ENCODE measurements at regions not wholly inside any gene's neighbourhood (a gene's known extent, or its start where the extent isn't known, plus 50 kb on each side); places are given as distances from the start of the nearest gene placed in this dataset.
"Not testable (repeated sequence)": the region's sequence is repeated elsewhere in the genome, so short reads cannot be mapped to it uniquely, and the experiment has no call there.

- DNase-seq: no peak
Measured at GRCh38 chr12:13552830-13553229, 356.3 kb downstream of the EMP1 start.

GRCh38 chr12:13547283-13547682 lies 350.8 kb downstream of the EMP1 start:
- DNase-seq: no peak

DNA sequence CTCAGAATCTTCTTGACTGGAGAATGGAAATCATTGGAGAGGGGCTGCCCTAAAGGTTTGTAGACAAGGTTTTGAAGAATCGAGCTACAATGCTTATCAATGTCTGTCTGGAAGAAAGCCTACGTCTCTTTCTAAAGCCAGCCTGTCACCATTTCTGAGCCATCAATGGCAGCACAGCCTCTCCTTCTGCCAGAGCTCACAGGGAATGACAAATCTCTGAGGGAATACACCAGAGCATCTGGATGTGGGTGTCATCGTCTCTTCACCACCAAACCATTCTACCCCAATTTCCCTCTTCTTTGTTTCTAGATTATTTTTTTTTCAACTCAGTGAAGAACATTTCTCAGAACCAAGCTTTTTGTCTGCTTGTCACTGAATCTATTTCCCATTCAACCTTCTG lies 349.7 kb downstream of the EMP1 start:
- DNase-seq: no peak

GRCh38 chr12:13539051-13539450 lies 342.5 kb downstream of the EMP1 start:
- DNase-seq: no peak

- no peak for DNase-seq
Measured at GRCh38 chr12:13538136-13538535, 341.6 kb downstream of the EMP1 start.

DNA sequence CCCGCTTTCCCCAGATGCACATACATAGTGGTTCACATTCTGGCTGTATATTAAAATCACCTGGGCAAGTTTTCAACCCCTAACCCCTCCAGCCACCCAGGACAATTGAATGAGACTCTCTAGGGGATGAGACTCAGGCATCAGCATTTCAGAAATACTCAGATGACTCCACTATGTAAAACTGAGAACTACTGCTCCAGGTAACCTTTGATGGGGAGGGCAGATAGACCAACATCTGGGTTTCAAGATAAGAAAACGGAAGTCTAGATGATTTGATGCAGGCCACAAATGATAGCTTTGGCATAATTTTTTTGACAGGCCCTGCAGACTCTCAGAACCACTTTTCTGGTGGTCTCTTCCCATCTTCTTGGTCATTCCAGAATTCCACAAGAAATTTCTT lies 341.1 kb downstream of the EMP1 start:
- peak; percentile 1 for DNase-seq

DNA sequence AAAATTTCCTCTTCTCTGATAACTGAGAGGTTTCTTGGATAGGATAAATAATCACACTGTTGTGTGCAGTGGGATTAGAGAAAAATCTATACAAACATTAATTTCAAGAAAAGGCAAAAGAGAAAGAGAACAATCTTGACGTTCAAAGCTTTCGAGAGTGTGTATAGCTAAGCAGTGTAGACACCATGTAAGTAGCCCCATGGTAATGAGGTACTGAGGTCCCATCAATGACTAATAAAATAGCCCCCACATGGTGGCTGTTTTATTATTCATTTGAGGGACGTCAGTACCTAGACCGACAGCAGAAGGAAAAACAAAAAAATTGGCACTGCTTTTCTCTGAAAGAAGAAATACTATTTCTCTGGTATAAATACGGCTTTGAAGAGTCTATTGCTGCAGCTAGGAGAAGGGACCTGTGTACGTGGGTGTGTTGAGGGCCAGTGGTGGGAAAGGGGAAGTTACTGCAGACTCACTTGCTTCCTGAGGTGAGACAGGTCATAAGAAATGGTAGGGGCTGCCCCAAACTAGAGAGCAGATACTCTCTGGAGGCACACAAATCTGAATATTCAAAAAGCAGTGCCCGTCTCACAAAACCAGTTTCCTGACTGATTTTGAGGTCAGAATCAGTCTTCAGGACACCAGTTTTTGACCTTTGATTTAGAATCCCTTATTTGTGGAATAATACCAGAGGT lies 339.8 kb downstream of the EMP1 start:
- DNase-seq: peak; percentile 6

DNA sequence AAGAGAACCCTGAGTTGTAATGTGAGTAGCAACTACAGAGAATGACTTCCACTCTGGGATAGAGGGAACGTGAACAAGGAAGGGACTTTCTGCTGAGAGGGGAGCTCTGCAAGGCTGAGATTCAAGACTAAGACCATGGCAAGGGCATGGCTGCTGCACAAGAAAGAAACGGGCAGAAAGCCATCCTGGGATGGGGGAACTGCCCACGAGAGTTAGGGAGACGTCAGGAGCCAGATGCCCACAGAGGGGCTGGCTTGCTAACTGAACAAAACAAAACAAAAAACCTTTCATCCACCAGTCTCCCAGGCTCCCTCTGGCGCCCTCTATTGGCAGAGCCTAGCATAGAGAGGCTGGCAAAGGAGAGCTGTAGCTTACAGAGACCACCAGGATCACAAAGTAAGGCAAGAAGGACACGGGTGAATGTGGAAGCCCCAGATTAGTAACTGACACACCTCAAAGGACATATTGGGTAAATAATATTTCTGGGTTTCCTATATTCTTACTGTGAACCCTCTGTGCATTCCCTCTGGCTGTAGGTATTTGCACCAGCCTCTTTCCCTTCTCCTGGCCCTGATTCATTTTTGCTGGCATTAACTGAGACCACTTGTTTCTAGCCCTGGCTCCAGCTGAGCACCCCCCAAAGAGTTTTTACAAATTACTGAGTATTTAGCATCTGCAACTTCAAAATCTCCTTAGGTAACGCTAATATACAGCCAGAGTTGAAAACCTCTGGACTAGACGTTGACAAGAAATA lies 338.3 kb downstream of the EMP1 start:
- DNase-seq: peak; percentile 75

GRCh38 chr12:13534242-13534641 lies 337.7 kb downstream of the EMP1 start:
- DNase-seq: no peak

- DNase-seq: no peak
Measured at GRCh38 chr12:13530966-13531365, 334.4 kb downstream of the EMP1 start.

DNA sequence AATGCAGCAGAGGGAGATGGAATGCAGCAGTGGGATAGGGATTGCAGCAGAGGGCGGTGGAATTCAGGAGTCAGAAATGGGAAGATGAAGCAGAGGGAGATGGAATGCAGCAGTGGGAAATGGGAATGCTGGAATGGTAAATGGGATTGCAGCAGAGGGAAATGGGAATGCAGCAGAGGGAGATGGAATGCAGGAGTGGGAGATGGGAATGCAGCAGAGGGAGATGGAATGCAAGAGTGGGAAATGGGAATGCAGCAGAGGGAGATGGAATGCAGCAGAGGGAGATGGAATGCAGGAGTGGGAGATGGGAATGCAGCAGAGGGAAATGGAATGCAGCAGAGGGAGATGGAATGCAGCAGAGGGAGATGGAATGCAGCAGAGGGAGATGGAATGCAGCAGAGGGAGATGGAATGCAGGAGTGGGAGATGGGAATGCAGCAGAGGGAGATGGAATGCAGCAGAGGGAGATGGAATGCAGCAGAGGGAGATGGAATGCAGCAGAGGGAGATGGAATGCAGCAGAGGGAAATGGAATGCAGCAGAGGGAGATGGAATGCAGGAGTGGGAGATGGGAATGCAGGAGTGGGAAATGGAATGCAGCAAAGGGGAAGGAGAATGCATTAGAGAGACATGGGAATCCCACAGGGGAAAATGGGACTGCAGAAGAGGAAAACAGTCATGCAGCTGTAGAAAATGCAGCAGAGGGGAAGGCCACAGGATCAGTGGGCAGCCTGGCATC lies 329.8 kb downstream of the EMP1 start:
- DNase-seq: not testable (repeated sequence)

- DNase-seq: no peak
Measured at GRCh38 chr12:13523536-13524307, 327.2 kb downstream of the EMP1 start.

GRCh38 chr12:13518034-13518433 lies 321.5 kb downstream of the EMP1 start:
- DNase-seq: not testable (repeated sequence)

DNA sequence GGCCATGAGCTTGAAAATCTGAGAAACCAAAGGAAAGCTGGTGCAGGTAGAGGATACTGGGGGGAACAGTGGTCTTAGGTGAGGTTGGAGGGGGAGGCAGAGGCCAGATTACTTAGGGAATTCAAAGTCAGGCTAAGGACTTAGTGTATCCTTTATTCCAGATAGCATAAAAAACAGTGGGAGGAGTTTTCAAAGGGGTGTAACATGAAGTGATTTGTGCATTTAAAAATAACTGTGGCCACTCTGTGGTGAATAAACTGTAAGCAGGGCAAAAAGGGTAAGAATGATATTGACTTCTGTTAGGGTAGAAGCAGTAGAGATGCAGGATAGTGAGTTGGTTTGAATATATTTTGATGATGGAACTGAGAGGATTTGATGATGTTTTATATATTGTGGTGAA lies 313.2 kb downstream of the EMP1 start:
- no peak for DNase-seq

- no peak for DNase-seq
Measured at GRCh38 chr12:13505636-13506035, 309.1 kb downstream of the EMP1 start.

DNA sequence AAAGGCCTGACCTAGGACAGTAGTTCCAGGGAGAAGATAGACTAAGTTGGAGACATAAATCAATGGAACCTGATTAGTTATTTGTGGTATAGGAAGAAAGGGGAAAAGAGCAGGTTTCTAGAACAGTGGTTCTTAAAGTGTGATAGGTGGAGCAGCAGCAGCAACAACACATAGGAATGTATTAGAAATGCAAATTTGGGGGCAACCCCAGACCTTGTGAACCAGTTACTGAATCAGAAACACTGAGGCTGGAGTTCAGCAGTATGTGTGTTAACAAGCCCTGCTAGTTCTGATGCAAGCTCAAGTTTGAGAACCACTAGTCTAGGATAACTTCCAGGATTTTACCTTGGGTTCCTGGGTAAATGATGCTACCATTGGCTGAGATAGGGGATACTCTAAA lies 308.7 kb downstream of the EMP1 start:
- DNase-seq: no peak

- no peak for DNase-seq
Measured at GRCh38 chr12:13504736-13505135, 308.2 kb downstream of the EMP1 start.

- DNase-seq: no peak
Measured at GRCh38 chr12:13504074-13504473, 307.5 kb downstream of the EMP1 start.

DNA sequence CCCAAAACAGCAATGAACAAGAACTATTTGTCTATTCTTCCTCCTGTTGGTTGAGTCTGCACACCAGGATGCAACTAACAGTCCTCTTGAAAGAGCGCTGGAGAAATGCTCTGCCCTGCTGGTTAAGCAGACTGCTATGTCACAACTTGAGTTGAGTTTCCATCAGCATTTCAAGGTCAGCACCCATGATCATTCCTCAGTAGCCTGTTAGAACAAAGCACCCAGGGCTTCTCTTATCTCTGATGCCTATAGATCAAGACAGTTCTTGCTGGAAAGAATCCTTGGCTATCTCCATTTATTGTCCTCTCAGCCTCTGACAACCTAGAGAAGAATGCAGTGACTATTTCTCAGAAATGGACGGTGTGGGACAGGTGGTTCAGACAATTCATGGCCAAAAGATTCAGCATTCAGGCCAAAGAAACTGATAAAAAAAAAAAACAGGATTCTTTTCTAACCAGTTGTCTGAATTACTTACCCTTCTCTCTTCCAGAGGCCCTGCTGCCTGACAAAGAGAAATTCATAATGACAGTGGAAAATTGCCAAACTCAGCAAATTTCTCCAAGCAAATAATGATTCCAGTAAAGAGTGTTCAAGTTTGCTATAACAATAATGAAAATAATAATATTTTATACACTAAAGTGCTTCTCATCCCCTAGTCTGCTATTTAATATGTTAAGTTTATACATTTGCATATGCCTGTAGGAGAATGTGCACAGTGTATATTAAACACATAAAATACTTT lies 306.7 kb downstream of the EMP1 start:
- no peak for DNase-seq

GRCh38 chr12:13499008-13499407 lies 302.5 kb downstream of the EMP1 start:
- no peak for DNase-seq

DNA sequence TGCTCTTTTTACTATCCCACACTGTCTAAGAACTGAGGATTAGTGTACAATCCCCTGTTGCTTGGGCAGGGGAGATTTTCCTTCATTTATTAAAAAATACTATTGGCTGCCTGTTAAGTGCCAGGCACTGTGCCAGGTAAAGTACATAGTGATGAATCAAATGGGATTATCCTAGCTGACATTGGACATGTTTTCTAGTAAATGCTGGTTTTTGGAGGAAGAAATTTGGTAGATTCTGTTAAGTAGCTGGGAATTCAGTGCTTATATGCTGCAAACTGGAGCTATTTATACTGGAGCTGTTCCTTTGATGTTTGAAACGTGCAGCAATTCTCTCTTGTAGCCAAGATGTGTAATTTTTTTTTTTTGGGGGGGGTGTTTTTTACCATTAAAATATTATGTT lies 299.6 kb downstream of the EMP1 start:
- no peak for DNase-seq

DNA sequence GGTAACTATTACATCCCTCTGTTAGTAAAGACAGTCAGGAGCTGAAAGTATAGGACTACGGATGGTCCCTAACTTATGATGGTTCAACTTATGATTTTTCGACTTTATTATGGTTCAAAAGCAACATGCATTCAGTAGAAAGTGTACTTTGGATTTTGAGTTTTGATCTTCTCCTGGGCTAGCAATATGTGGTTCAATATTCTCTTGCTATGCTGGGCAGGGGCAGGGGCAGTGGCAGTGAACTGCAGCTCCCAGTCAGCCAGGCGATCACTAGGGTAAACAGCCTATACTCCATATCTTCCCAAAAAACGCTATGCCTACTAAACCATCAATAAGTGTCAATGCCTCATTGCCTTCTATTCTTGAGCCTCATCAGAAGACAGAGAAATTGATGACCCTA lies 292.7 kb downstream of the EMP1 start:
- no peak for DNase-seq

Measured in hematopoietic multipotent progenitor cell treated with erythropoietin and hydrocortisone succinate and interleukin-3 and kit ligand, for 6 days (in vitro differentiated cells).